ENCODE measurements at regions not wholly inside any gene's neighbourhood (a gene's known extent, or its start where the extent isn't known, plus 50 kb on each side); places are given as distances from the start of the nearest gene placed in this dataset.

GRCh38 chr2:59791004-59791618, 762.3 kb downstream of the BCL11A start:
- H3K27me3 Mint-ChIP-seq, result no peaks in the 10 kb centered on the region
- no peaks in the 10 kb centered on the region for H3K4me1 Mint-ChIP-seq
- no peak overlapping the region for H3K4me3 Mint-ChIP-seq
- no peak overlapping the region for H3K27ac Mint-ChIP-seq (ENCODE audit: low read depth)
- ATAC-seq (replicated peaks; ENCODE audit: extremely low read depth, poor library complexity, severe bottlenecking) (no peak), DNase-seq (ENCODE audit: low spot score in 2 of 2) (no peak)
- peaks cover 11% of the 10 kb centered on the region for H3K9me3 Mint-ChIP-seq
- H3K36me3 Mint-ChIP-seq (ENCODE audit: insufficient read depth), result no peaks in the 10 kb centered on the region

- Mint-ChIP-seq H3K27ac (ENCODE audit: low read depth) (no peak overlapping the region), H3K27me3 (no peaks in the 10 kb centered on the region), H3K36me3 (ENCODE audit: insufficient read depth) (no peaks in the 10 kb centered on the region), H3K4me1 (no peaks in the 10 kb centered on the region), H3K9me3 (peaks cover 11% of the 10 kb centered on the region), H3K4me3 (no peak overlapping the region)
- no peak for DNase-seq (ENCODE audit: low spot score in 2 of 2)
- no peak for ATAC-seq (replicated peaks; ENCODE audit: extremely low read depth, poor library complexity, severe bottlenecking)
Measured at GRCh38 chr2:59790186-59791003, 763.1 kb downstream of the BCL11A start.

GRCh38 chr2:59789523-59789922, 763.9 kb downstream of the BCL11A start:
- H3K27me3 Mint-ChIP-seq, result no peaks in the 10 kb centered on the region
- H3K9me3 Mint-ChIP-seq, result peaks cover 11% of the 10 kb centered on the region
- DNase-seq (ENCODE audit: low spot score in 2 of 2) (no peak), ATAC-seq (replicated peaks; ENCODE audit: extremely low read depth, poor library complexity, severe bottlenecking) (no peak)
- H3K36me3 Mint-ChIP-seq (ENCODE audit: insufficient read depth), result no peaks in the 10 kb centered on the region
- no peak overlapping the region for H3K27ac Mint-ChIP-seq (ENCODE audit: low read depth)
- no peak overlapping the region for H3K4me3 Mint-ChIP-seq
- H3K4me1 Mint-ChIP-seq, result no peaks in the 10 kb centered on the region

- Mint-ChIP-seq H3K27ac (ENCODE audit: low read depth) (no peak overlapping the region), H3K27me3 (no peaks in the 10 kb centered on the region), H3K36me3 (ENCODE audit: insufficient read depth) (no peaks in the 10 kb centered on the region), H3K4me1 (no peaks in the 10 kb centered on the region), H3K9me3 (peaks cover 15% of the 10 kb centered on the region), H3K4me3 (no peak overlapping the region)
- no peak for DNase-seq (ENCODE audit: low spot score in 2 of 2)
- no peak for ATAC-seq (replicated peaks; ENCODE audit: extremely low read depth, poor library complexity, severe bottlenecking)
Measured at GRCh38 chr2:59787095-59787494, 766.4 kb downstream of the BCL11A start.

GRCh38 chr2:59786684-59787083, 766.8 kb downstream of the BCL11A start:
- Mint-ChIP-seq H3K4me3 (no peak overlapping the region), H3K9me3 (peaks cover 15% of the 10 kb centered on the region), H3K36me3 (ENCODE audit: insufficient read depth) (no peaks in the 10 kb centered on the region), H3K4me1 (no peaks in the 10 kb centered on the region), H3K27ac (ENCODE audit: low read depth) (no peak overlapping the region), H3K27me3 (no peaks in the 10 kb centered on the region)
- ATAC-seq (replicated peaks; ENCODE audit: extremely low read depth, poor library complexity, severe bottlenecking) (no peak), DNase-seq (ENCODE audit: low spot score in 2 of 2) (no peak)

GRCh38 chr2:59779571-59779970, 773.9 kb downstream of the BCL11A start:
- Mint-ChIP-seq H3K4me1 (no peaks in the 10 kb centered on the region), H3K4me3 (no peak overlapping the region), H3K27ac (ENCODE audit: low read depth) (no peak overlapping the region), H3K27me3 (no peaks in the 10 kb centered on the region), H3K9me3 (peaks cover 10% of the 10 kb centered on the region), H3K36me3 (ENCODE audit: insufficient read depth) (no peaks in the 10 kb centered on the region)
- DNase-seq (ENCODE audit: low spot score in 2 of 2) (no peak), ATAC-seq (replicated peaks; ENCODE audit: extremely low read depth, poor library complexity, severe bottlenecking) (no peak)

- H3K9me3 Mint-ChIP-seq, result no peaks in the 10 kb centered on the region
- no peak for ATAC-seq (replicated peaks; ENCODE audit: extremely low read depth, poor library complexity, severe bottlenecking)
- H3K27me3 Mint-ChIP-seq, result no peaks in the 10 kb centered on the region
- H3K4me3 Mint-ChIP-seq, result no peak overlapping the region
- no peaks in the 10 kb centered on the region for H3K36me3 Mint-ChIP-seq (ENCODE audit: insufficient read depth)
- H3K4me1 Mint-ChIP-seq, result no peaks in the 10 kb centered on the region
- H3K27ac Mint-ChIP-seq (ENCODE audit: low read depth), result no peak overlapping the region
- no peak for DNase-seq (ENCODE audit: low spot score in 2 of 2)
Measured at GRCh38 chr2:59777120-59777519, 776.3 kb downstream of the BCL11A start.

- DNase-seq (ENCODE audit: low spot score in 2 of 2) (no peak), ATAC-seq (replicated peaks; ENCODE audit: extremely low read depth, poor library complexity, severe bottlenecking) (no peak)
- no peaks in the 10 kb centered on the region for H3K27me3 Mint-ChIP-seq
- H3K27ac Mint-ChIP-seq (ENCODE audit: low read depth), result no peak overlapping the region
- H3K36me3 Mint-ChIP-seq (ENCODE audit: insufficient read depth), result no peaks in the 10 kb centered on the region
- H3K4me1 Mint-ChIP-seq, result no peaks in the 10 kb centered on the region
- H3K9me3 Mint-ChIP-seq, result no peaks in the 10 kb centered on the region
- no peak overlapping the region for H3K4me3 Mint-ChIP-seq
Measured at GRCh38 chr2:59776726-59777008, 776.8 kb downstream of the BCL11A start.

GRCh38 chr2:59774821-59775433, 778.5 kb downstream of the BCL11A start:
- no peak overlapping the region for H3K4me3 Mint-ChIP-seq
- no peaks in the 10 kb centered on the region for H3K36me3 Mint-ChIP-seq (ENCODE audit: insufficient read depth)
- no peaks in the 10 kb centered on the region for H3K4me1 Mint-ChIP-seq
- H3K27ac Mint-ChIP-seq (ENCODE audit: low read depth), result no peak overlapping the region
- H3K27me3 Mint-ChIP-seq, result no peaks in the 10 kb centered on the region
- no peaks in the 10 kb centered on the region for H3K9me3 Mint-ChIP-seq
- ATAC-seq (replicated peaks; ENCODE audit: extremely low read depth, poor library complexity, severe bottlenecking) (no peak), DNase-seq (ENCODE audit: low spot score in 2 of 2) (no peak)

GRCh38 chr2:59770651-59771050, 782.8 kb downstream of the BCL11A start:
- Mint-ChIP-seq H3K4me3 (no peak overlapping the region), H3K4me1 (no peaks in the 10 kb centered on the region), H3K27me3 (no peaks in the 10 kb centered on the region), H3K36me3 (ENCODE audit: insufficient read depth) (no peaks in the 10 kb centered on the region), H3K27ac (ENCODE audit: low read depth) (no peak overlapping the region), H3K9me3 (peaks cover 5% of the 10 kb centered on the region)
- no peak for DNase-seq (ENCODE audit: low spot score in 2 of 2)
- ATAC-seq (replicated peaks; ENCODE audit: extremely low read depth, poor library complexity, severe bottlenecking), result no peak

GRCh38 chr2:59761966-59762365, 791.5 kb downstream of the BCL11A start:
- Mint-ChIP-seq H3K27me3 (no peaks in the 10 kb centered on the region), H3K9me3 (no peaks in the 10 kb centered on the region), H3K36me3 (ENCODE audit: insufficient read depth) (peaks cover 2% of the 10 kb centered on the region), H3K27ac (ENCODE audit: low read depth) (no peak overlapping the region), H3K4me1 (no peaks in the 10 kb centered on the region), H3K4me3 (no peak overlapping the region)
- ATAC-seq (replicated peaks; ENCODE audit: extremely low read depth, poor library complexity, severe bottlenecking), result no peak
- no peak for DNase-seq (ENCODE audit: low spot score in 2 of 2)

- H3K27ac Mint-ChIP-seq (ENCODE audit: low read depth), result no peak overlapping the region
Measured at GRCh38 chr2:59756150-59756549, 797.3 kb downstream of the BCL11A start.

More at GRCh38 chr2:59756150-59756549, 797.3 kb downstream of the BCL11A start:
- Mint-ChIP-seq H3K4me3 (no peak overlapping the region), H3K9me3 (peaks cover 6% of the 10 kb centered on the region), H3K27me3 (no peaks in the 10 kb centered on the region), H3K36me3 (ENCODE audit: insufficient read depth) (no peaks in the 10 kb centered on the region), H3K4me1 (no peaks in the 10 kb centered on the region)
- no peak for ATAC-seq (replicated peaks; ENCODE audit: extremely low read depth, poor library complexity, severe bottlenecking)
- no peak for DNase-seq (ENCODE audit: low spot score in 2 of 2)
